ENCODE measurements at regions not wholly inside any gene's neighbourhood (a gene's known extent, or its start where the extent isn't known, plus 50 kb on each side); places are given as distances from the start of the nearest gene placed in this dataset.
"Not testable (repeated sequence)": the region's sequence is repeated elsewhere in the genome, so short reads cannot be mapped to it uniquely, and the experiment has no call there.

DNA sequence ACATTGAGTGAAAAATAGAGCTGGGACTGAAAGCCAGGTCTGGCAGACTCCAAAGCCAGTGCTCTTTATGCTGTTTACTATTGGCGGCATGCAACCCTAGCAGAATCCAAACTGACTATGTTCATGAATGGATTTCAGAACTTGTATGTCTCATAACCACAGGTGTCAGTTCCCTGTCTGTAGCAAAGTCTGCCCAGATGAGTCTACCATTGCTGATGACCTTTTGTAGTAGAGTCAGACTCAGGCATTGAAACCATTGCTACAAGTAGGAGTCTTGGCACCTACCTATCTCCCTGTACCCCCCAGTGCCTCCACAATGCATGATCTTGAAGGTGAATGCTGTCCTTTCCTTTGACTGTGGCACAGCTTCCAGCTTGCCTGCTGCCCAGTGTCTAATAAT is 157.2 kb upstream of the ROPN1 start:
- DNase-seq (ENCODE audit: extremely low read depth, low read depth): no peak
- TF ChIP-seq, protein P1, sequence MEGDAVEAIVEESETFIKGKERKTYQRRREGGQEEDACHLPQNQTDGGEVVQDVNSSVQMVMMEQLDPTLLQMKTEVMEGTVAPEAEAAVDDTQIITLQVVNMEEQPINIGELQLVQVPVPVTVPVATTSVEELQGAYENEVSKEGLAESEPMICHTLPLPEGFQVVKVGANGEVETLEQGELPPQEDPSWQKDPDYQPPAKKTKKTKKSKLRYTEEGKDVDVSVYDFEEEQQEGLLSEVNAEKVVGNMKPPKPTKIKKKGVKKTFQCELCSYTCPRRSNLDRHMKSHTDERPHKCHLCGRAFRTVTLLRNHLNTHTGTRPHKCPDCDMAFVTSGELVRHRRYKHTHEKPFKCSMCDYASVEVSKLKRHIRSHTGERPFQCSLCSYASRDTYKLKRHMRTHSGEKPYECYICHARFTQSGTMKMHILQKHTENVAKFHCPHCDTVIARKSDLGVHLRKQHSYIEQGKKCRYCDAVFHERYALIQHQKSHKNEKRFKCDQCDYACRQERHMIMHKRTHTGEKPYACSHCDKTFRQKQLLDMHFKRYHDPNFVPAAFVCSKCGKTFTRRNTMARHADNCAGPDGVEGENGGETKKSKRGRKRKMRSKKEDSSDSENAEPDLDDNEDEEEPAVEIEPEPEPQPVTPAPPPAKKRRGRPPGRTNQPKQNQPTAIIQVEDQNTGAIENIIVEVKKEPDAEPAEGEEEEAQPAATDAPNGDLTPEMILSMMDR (IDR thresholded peaks at IDR 0.05; ENCODE audit: low read depth, low read length): no peak

DNA sequence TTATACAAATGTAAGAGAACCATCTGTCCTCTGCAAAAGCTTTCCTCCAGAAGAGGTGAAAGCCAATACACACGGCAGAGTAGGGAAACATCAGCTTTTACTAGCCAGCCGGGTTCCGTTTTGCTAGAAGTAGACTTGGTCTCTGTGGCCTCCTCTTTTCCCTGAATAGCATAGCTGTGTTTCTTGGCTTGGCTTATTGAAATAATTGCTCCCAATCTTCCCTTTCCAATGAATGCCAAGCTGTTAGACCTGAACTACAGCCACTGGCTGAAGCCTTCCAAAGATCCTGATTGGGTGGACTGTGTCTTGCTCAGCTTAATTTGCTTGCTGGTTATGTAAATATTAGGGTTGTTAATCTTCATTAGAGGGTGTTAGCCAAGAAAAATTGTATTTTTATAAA is 157.8 kb upstream of the ROPN1 start:
- TF ChIP-seq, protein P1 (IDR thresholded peaks at IDR 0.05; ENCODE audit: low read depth, low read length): no peak
- DNase-seq (ENCODE audit: extremely low read depth, low read depth): no peak

DNA sequence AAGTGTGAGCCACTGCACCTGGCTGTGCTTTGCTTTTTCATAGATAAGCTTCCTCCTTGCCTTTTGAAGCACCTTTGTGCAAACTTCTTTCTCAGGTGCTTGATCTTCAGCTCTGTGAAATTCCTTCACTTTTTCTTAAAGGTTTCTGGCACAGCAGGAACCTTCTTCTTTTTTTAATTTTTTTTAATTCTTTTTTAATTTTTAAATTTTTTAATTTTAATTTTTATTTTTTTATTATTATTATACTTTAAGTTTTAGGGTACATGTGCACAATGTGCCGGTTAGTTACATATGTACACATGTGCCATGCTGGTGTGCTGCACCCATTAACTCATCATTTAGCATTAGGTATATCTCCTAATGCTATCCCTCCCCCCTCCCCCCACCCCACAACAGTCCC is 161.0 kb upstream of the ROPN1 start:
- not testable (repeated sequence) for DNase-seq (ENCODE audit: extremely low read depth, low read depth)

DNA sequence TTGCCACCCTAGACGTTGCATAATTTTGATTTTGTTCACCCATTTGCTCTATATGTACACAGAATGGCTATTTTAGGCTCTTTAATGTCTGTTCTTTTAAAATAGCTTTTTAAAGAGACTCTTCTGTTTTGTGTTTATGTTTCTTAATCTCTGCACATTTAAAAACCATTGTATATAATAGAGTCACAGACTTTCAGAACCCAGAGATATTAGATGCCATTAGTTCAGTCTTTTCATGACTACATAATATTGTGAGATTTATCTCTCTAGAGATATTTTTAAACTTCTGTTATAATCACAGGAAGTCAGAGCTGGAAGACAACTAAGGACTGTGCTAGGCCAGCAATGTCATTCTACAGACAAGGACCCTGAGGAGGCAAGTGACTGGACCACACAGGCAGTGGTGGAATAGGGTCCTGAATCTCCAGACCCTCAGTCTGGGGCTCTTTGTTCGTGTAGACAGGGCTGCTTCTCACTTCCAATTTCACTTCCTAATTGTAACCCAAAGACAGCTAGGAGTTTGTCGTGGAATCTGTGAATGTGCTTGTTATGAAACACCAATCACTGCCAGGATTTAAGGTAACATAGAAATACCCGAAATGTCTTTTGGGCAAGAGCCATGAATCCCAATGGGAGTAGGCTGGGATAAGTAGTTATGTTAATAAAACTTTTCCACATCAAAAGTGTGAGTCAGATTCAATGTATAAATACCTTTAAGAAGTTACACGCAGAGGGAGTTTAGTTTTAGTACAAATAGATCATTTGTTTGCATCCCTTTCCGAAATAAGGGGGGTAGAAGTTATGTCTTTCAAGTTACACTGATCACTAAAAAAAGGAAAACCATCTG is 165.2 kb upstream of the ROPN1 start:
- DNase-seq (ENCODE audit: extremely low read depth, low read depth): no peak
- TF ChIP-seq, protein P1 (IDR thresholded peaks at IDR 0.05; ENCODE audit: low read depth, low read length): no peak

DNA sequence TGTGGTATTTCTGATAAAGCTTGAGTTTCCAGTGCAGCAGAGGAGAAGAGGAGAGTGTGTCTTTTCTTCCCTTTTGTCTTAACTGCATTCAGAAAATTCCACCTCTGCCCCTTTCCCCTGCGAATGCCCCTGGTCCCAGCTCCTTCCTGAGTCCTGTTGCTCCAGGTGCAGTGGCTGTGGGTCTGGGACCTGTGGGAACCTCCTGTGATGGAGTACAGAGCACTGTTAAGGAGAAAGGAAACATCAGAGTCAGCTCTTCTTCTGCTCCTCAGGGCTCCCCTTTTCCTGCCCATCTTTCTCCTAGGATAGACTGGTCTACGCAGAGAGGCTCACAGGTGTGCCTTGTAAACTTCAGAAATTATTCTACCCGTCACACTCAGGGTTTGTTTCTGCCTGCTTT is 165.8 kb upstream of the ROPN1 start:
- TF ChIP-seq, protein P1 (IDR thresholded peaks at IDR 0.05; ENCODE audit: low read depth, low read length): no peak
- DNase-seq (ENCODE audit: extremely low read depth, low read depth): no peak

DNA sequence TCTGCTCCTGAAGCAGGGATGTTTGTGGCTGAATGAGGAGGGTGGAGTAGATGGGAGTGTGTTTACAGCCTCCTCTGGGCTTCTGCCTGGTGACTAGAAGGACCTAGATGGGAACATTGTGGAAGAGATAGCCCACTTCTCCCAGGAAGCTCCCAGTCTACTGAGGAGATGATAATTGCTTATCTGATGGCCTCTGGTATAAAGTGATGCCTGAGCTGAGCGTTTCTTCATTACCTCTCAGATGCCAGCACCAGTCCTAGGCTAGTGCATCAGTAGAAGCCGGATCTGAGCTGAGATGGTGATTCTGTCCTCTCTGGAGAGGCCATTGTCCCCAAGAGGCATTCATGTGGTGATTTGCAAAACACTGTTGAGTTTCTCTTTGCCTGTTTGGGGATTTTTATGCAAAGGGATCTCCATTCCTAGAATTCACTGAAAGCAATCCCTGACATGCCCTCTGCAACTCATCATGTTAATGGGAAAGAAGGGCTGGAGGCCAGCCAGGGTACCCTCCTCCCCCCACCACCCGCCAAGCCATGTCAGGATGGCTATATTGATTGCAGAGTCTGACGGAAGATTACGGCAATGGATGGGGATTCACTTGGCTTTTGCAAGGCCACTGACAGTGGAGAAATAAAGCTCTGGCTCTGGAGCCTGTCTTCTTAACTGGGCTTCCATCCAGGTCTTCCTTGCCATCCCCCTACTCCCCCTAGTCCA is 166.4 kb upstream of the ROPN1 start:
- no peak for DNase-seq (ENCODE audit: extremely low read depth, low read depth)
- TF ChIP-seq, protein P1 (IDR thresholded peaks at IDR 0.05; ENCODE audit: low read depth, low read length): no peak

DNA sequence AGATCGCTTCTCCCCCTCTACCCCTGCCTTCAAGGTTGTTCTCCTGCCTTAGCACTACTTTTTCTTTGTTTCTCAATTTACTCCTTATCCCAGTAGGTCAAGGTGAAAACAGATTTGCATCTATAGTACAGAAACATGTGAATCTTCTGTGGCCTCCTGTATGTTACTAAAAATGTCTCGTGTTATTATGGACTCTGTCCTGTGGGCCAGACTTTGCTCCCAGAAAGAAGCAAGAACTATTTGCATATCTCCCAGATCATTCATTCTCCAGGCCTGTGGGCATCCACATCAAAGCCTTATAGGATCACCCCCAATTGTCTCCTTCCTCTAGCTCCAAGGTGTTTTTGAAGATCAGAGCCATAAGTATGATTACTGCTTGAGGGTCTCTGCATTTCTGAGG is 169.5 kb upstream of the ROPN1 start:
- TF ChIP-seq, protein P1 (IDR thresholded peaks at IDR 0.05; ENCODE audit: low read depth, low read length): no peak
- no peak for DNase-seq (ENCODE audit: extremely low read depth, low read depth)
